CD4-positive, alpha-beta T cell (primary cell): ENCODE measurements at regions not wholly inside any gene's neighbourhood (a gene's known extent, or its start where the extent isn't known, plus 50 kb on each side); places are given as distances from the start of the nearest gene placed in this dataset.

Experiments used
- ATAC-seq: fragments of 200-7000 bp; cut with Tn5 transposase; one replicate; pipeline ENCODE4 v1.10.0; 2022; ENCODE audit warnings: mild to moderate bottlenecking; ENCODE audit not compliant: poor library complexity
- CTCF ChIA-PET: fragments of 350-600 bp; sonication (Branson Sonifier 250); formaldehyde crosslinking; loops from one replicate; lab custom pipeline; 2021; ENCODE audit warnings: antibody characterized with exemption, inconsistent platforms; lab: Charles Lee
- POLR2A ChIA-PET: fragments of 350-600 bp; sonication (Branson Sonifier 250); formaldehyde crosslinking; loops from one replicate; lab custom pipeline; 2021; ENCODE audit warnings: antibody characterized with exemption, inconsistent platforms; lab: Charles Lee
- DNase-seq, 14 experiments: peaks; one replicate each; pipeline ENCODE4 v3.0.0-alpha.2; 2013 to 2020; ENCODE audit warnings: mixed read lengths in 2 of 14
- H3K27ac ChIP-seq, 2 donors: one replicate each; pipeline versions ENCODE4 v1.5.1 to v1.7.0; 2013; ENCODE audit warnings: low read length in 2 of 2, low read depth in 1 of 2, mild to moderate bottlenecking in 1 of 2
- H3K27me3 ChIP-seq, 2 experiments: 1 replicate in 1 of 2; 2 replicates in 1 of 2; pipeline versions ENCODE4 v1.6.1 to v1.7.0; 2013; ENCODE audit warnings: low read length in 2 of 2, control low read depth in 1 of 2, mild to moderate bottlenecking in 1 of 2, moderate library complexity in 1 of 2; ENCODE audit not compliant: insufficient read depth in 2 of 2, control insufficient read depth in 1 of 2
- H3K36me3 ChIP-seq: one replicate; pipeline ENCODE4 v1.6.1; 2013; ENCODE audit warnings: low read length, control low read depth; ENCODE audit not compliant: insufficient read depth
- H3K4me1 ChIP-seq: one replicate; pipeline ENCODE4 v1.6.1; 2013; ENCODE audit warnings: low read length, control low read depth; ENCODE audit not compliant: insufficient read depth
- H3K4me3 ChIP-seq: one replicate; pipeline ENCODE4 v1.5.1; 2013; ENCODE audit warnings: mild to moderate bottlenecking, low read length, moderate library complexity
- H3K9me3 ChIP-seq, 2 experiments: 1 replicate in 1 of 2; 2 replicates in 1 of 2; pipeline versions ENCODE4 v1.6.1 to v1.7.0; 2013; ENCODE audit warnings: low read length in 2 of 2, mild to moderate bottlenecking in 2 of 2, control low read depth in 1 of 2, moderate library complexity in 1 of 2; ENCODE audit not compliant: control insufficient read depth in 1 of 2, insufficient read depth in 1 of 2
- H3K27ac Mint-ChIP-seq: one replicate; pipeline ENCODE4 v1.8.0; 2020; ENCODE audit warnings: mixed read lengths
- H3K27me3 Mint-ChIP-seq: one replicate; pipeline ENCODE4 v1.8.0; 2021; ENCODE audit warnings: mixed read lengths
- H3K36me3 Mint-ChIP-seq: one replicate; pipeline ENCODE4 v1.8.0; 2021; ENCODE audit warnings: low read depth, mixed read lengths
- H3K4me1 Mint-ChIP-seq: one replicate; pipeline ENCODE4 v1.8.0; 2021; ENCODE audit warnings: low read depth, mixed read lengths
- H3K4me3 Mint-ChIP-seq: one replicate; pipeline ENCODE4 v1.8.0; 2020; ENCODE audit warnings: mild to moderate bottlenecking, mixed read lengths
- H3K9me3 Mint-ChIP-seq: one replicate; pipeline ENCODE4 v1.8.0; 2020; ENCODE audit warnings: mixed read lengths
- intact Hi-C, 2 experiments: fragments of 100-400 bp; cut with DNase I in 1 of 2; cut with micrococcal nuclease in 1 of 2; formaldehyde crosslinking; loops; one replicate each; pipeline versions ENCODE4 v1.15.1 to v1.9.0; 2023 to 2025; cut with DNase I, micrococcal nuclease
- TF ChIP-seq, protein P1 (sequence below): fragments of 200-600 bp; IDR thresholded peaks from one replicate; pipeline ENCODE4 v1.8.0; 2022; ENCODE audit warnings: antibody characterized with exemption, mild to moderate bottlenecking

DNA sequence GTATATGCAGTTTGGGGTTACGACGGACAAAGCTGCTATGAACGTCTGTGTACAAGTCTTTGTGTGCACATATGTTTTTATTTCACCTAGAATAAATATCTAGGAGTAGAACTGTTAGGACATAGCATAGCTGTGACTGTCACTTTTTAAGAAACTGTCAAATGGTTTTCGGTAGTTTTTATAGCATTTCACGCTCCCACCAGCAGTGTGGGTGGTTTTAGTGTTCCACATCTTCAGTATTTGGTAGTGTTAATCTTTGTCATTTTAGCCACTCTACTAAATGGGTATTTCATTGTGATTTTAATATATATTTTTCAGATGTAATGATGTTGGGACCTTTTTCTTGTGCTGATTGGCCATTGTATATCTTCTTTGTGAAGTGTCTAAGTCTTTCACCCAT, 109.1 kb upstream of the BCAT1 start:
- no peak overlapping the region for H3K4me3 ChIP-seq
- H3K4me1 ChIP-seq, result peaks cover 20% of the 10 kb centered on the region
- Mint-ChIP-seq H3K4me1 (peaks cover 80% of the 10 kb centered on the region), H3K4me3 (peak overlapping the region; percentile 54), H3K36me3 (peaks cover 29% of the 10 kb centered on the region), H3K27me3 (no peaks in the 10 kb centered on the region), H3K9me3 (no peaks in the 10 kb centered on the region), H3K27ac (peak overlapping the region; percentile 70)
- TF ChIP-seq, protein P1, sequence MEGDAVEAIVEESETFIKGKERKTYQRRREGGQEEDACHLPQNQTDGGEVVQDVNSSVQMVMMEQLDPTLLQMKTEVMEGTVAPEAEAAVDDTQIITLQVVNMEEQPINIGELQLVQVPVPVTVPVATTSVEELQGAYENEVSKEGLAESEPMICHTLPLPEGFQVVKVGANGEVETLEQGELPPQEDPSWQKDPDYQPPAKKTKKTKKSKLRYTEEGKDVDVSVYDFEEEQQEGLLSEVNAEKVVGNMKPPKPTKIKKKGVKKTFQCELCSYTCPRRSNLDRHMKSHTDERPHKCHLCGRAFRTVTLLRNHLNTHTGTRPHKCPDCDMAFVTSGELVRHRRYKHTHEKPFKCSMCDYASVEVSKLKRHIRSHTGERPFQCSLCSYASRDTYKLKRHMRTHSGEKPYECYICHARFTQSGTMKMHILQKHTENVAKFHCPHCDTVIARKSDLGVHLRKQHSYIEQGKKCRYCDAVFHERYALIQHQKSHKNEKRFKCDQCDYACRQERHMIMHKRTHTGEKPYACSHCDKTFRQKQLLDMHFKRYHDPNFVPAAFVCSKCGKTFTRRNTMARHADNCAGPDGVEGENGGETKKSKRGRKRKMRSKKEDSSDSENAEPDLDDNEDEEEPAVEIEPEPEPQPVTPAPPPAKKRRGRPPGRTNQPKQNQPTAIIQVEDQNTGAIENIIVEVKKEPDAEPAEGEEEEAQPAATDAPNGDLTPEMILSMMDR, result no peak
- no peaks in the 10 kb centered on the region for H3K9me3 ChIP-seq
- peaks cover 10% of the 10 kb centered on the region for H3K36me3 ChIP-seq
- CTCF ChIA-PET, result no interaction called here
- ATAC-seq (no peak), DNase-seq (no peak)
- no peak overlapping the region for H3K27ac ChIP-seq
- intact Hi-C loops, result loop anchor here in 1 of 2 experiments (5.0 kb wide), 1 partner anchor 129 kb away; no protein-coding TSS in a partner anchor
- POLR2A ChIA-PET, result no interaction called here
- H3K27me3 ChIP-seq, result no peaks in the 10 kb centered on the region

DNA sequence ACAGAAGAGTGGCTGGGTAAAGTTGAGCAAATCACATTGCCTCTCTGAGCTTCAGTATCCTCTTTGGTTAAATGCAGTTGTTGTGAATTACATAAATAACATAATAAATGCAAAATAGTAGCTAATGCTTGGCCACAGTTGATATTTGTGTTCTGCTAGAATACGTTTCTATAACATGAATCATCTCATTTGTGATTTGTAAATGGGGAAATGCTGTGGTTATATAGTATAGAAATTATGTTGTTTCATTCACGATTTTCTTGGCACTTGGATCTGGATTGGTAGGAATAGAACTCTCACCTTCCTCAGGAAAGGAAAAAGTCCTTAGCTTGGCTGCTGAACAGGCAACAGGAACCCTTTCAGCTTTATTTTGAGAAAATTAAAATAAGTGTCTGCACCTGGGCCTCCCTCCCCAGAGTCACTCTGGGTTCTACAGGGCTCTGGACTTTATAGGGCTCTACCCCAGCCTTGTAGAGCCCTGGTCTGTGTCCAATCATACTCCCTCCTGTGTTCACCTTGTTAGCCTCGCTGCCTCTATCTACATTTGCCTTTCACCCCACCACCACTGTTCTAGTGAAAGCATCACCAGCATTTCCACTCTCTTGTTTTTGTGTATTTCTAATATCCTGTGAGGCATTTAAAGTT, 107.7 kb upstream of the BCAT1 start:
- DNase-seq (no peak), ATAC-seq (no peak)
- Histone ChIP-seq H3K36me3 (no peaks in the 10 kb centered on the region), H3K4me3 (no peak overlapping the region), H3K9me3 (no peaks in the 10 kb centered on the region), H3K27me3 (no peaks in the 10 kb centered on the region), H3K27ac (no peak overlapping the region), H3K4me1 (peaks cover 22% of the 10 kb centered on the region)
- CTCF ChIA-PET, result interaction anchor here (1.4 to 1.5 kb wide), 2 partner anchors 57 to 331 kb away, joined by 3 read pairs; no protein-coding TSS in a partner anchor
- no peaks in the 10 kb centered on the region for H3K27me3 Mint-ChIP-seq
- peak overlapping the region; percentile 99 for H3K27ac Mint-ChIP-seq
- TF ChIP-seq, protein P1, result no peak
- intact Hi-C loops, result loop anchor here in 1 of 2 experiments (5.0 kb wide), 1 partner anchor 131 kb away; no protein-coding TSS in a partner anchor
- peaks cover 27% of the 10 kb centered on the region for H3K36me3 Mint-ChIP-seq
- H3K4me1 Mint-ChIP-seq, result peaks cover 78% of the 10 kb centered on the region
- peak overlapping the region; percentile 91 for H3K4me3 Mint-ChIP-seq
- POLR2A ChIA-PET, result no interaction called here
- H3K9me3 Mint-ChIP-seq, result no peaks in the 10 kb centered on the region

DNA sequence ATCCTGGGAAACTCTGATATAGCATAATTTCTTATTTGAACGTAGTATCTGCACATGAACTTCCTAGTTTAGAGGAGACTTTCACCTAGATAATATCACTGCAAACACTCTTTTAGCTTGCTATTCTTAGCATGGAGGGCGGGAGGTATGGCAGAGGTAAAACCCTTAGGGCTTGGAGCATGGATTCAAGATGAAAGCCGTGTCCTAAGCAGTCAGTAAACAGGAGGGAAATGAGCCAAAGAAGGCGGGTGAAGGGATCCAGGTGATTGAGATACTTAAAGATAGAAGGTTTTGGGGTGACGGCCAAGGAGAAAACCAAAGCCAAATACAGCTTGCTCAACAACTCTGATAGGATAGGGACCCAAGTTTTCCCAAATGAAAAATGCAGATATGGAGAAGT, 107.1 kb upstream of the BCAT1 start:
- CTCF ChIA-PET, result interaction anchor here (1.4 to 1.5 kb wide), 2 partner anchors 56 to 331 kb away, joined by 3 read pairs; no protein-coding TSS in a partner anchor
- POLR2A ChIA-PET, result no interaction called here
- Histone ChIP-seq H3K27me3 (no peaks in the 10 kb centered on the region), H3K27ac (no peak overlapping the region), H3K4me1 (peaks cover 25% of the 10 kb centered on the region), H3K9me3 (no peaks in the 10 kb centered on the region), H3K4me3 (no peak overlapping the region), H3K36me3 (no peaks in the 10 kb centered on the region)
- Mint-ChIP-seq H3K4me1 (peaks cover 78% of the 10 kb centered on the region), H3K36me3 (peaks cover 27% of the 10 kb centered on the region), H3K27ac (peak overlapping the region; percentile 99), H3K9me3 (no peaks in the 10 kb centered on the region), H3K27me3 (no peaks in the 10 kb centered on the region), H3K4me3 (peak overlapping the region; percentile 91)
- intact Hi-C loops, result loop anchor here in 1 of 2 experiments (5.0 kb wide), 1 partner anchor 131 kb away; no protein-coding TSS in a partner anchor
- TF ChIP-seq, protein P1, result no peak
- DNase-seq (no peak), ATAC-seq (no peak)
